Stimulated activated naive CD8-positive, alpha-beta T cell treated with anti-CD3 and anti-CD28 coated beads, Interleukin-15, Interleukin-2, amounts not matched to agents 100 U/mL and 50 U/mL, for 24 hours (primary cell): ENCODE measurements at regions not wholly inside any gene's neighbourhood (a gene's known extent, or its start where the extent isn't known, plus 50 kb on each side); places are given as distances from the start of the nearest gene placed in this dataset.
"Not testable (repeated sequence)": the region's sequence is repeated elsewhere in the genome, so short reads cannot be mapped to it uniquely, and the experiment has no call there.

Experiments
- ATAC-seq: fragments of 150-1000 bp; cut with Tn5 transposase; one replicate; pipeline ENCODE4 v1.10.0; 2021
- DNase-seq: peaks from one replicate; pipeline ENCODE4 v3.0.0; 2021

GRCh38 chr1:65020774-65021173 is 54.4 kb upstream of the JAK1 start:
- DNase-seq (no peak), ATAC-seq (no peak)

GRCh38 chr1:65021795-65022194 is 55.4 kb upstream of the JAK1 start:
- ATAC-seq, result no peak
- no peak for DNase-seq

- no peak for ATAC-seq
- no peak for DNase-seq
These were observed 55.9 kb upstream of the JAK1 start for GRCh38 chr1:65022216-65022615.

GRCh38 chr1:65025794-65026193 is 59.4 kb upstream of the JAK1 start:
- DNase-seq (no peak), ATAC-seq (no peak)

GRCh38 chr1:65026235-65026634 is 59.9 kb upstream of the JAK1 start:
- DNase-seq (no peak), ATAC-seq (no peak)

- ATAC-seq (no peak), DNase-seq (no peak)
These were observed 61.5 kb upstream of the JAK1 start for GRCh38 chr1:65027666-65028358.

GRCh38 chr1:65029434-65029833 is 63.1 kb upstream of the JAK1 start:
- not testable (repeated sequence) for DNase-seq, ATAC-seq

- ATAC-seq, DNase-seq: not testable (repeated sequence)
These were observed 68.5 kb upstream of the JAK1 start for GRCh38 chr1:65034879-65035278.

- no peak for DNase-seq
- ATAC-seq, result no peak
These were observed 70.3 kb upstream of the JAK1 start for GRCh38 chr1:65036570-65037051.

GRCh38 chr1:65039066-65039465 is 72.7 kb upstream of the JAK1 start:
- ATAC-seq, result no peak

GRCh38 chr1:65039508-65039907 is 73.2 kb upstream of the JAK1 start:
- DNase-seq, result no peak

More at GRCh38 chr1:65039066-65039465, 72.7 kb upstream of the JAK1 start:
- DNase-seq, result no peak

GRCh38 chr1:65042467-65042866 is 76.1 kb upstream of the JAK1 start:
- DNase-seq, result no peak
- ATAC-seq, result no peak

More at GRCh38 chr1:65039508-65039907, 73.2 kb upstream of the JAK1 start:
- ATAC-seq, result no peak

GRCh38 chr1:65044411-65044810 is 78.1 kb upstream of the JAK1 start:
- ATAC-seq, result no peak

GRCh38 chr1:65045022-65045817 is 78.9 kb upstream of the JAK1 start:
- ATAC-seq (no peak), DNase-seq (no peak)

More at GRCh38 chr1:65044411-65044810, 78.1 kb upstream of the JAK1 start:
- no peak for DNase-seq

- DNase-seq (no peak), ATAC-seq (no peak)
These were observed 82.0 kb upstream of the JAK1 start for GRCh38 chr1:65048335-65048734.

GRCh38 chr1:65049941-65050713 is 83.8 kb upstream of the JAK1 start:
- ATAC-seq (peak; percentile 44), DNase-seq (no peak)

- ATAC-seq (no peak), DNase-seq (no peak)
These were observed 84.4 kb upstream of the JAK1 start for GRCh38 chr1:65050735-65051134.

GRCh38 chr1:65054481-65054880 is 88.1 kb upstream of the JAK1 start:
- no peak for DNase-seq
- ATAC-seq, result no peak

- DNase-seq (no peak), ATAC-seq (no peak)
These were observed 89.4 kb upstream of the JAK1 start for GRCh38 chr1:65055747-65056146.

GRCh38 chr1:65056234-65056633 is 89.9 kb upstream of the JAK1 start:
- ATAC-seq (no peak), DNase-seq (no peak)

GRCh38 chr1:65056866-65057265 is 90.5 kb upstream of the JAK1 start:
- DNase-seq, result no peak
- no peak for ATAC-seq

GRCh38 chr1:65059930-65060538 is 88.0 kb upstream of the AK4 start:
- ATAC-seq (no peak), DNase-seq (no peak)
